H9 (cell line): ENCODE measurements at regions not wholly inside any gene's neighbourhood (a gene's known extent, or its start where the extent isn't known, plus 50 kb on each side); places are given as distances from the start of the nearest gene placed in this dataset.

Experiments used
- DNase-seq: peaks from one replicate; pipeline ENCODE4 v3.0.0-alpha.2; 2017
- H2AFZ ChIP-seq: one replicate; pipeline ENCODE4 v1.6.1; 2013; ENCODE audit warnings: mild to moderate bottlenecking, low read length, control low read depth, moderate library complexity
- H2AK5ac ChIP-seq: 2 replicates; pipeline ENCODE4 v1.6.1; 2013; ENCODE audit warnings: low read length, control low read depth, mixed read lengths; ENCODE audit not compliant: insufficient read length
- H2BK120ac ChIP-seq: one replicate; pipeline ENCODE4 v1.6.1; 2013; ENCODE audit warnings: low read depth, mild to moderate bottlenecking, low read length, control low read depth, inconsistent platforms; ENCODE audit not compliant: poor library complexity, severe bottlenecking
- H2BK12ac ChIP-seq: 2 replicates; pipeline ENCODE4 v1.6.1; 2013; ENCODE audit warnings: low read length, control low read depth, mixed read lengths, low read depth; ENCODE audit not compliant: insufficient read length
- H2BK15ac ChIP-seq: 2 replicates; pipeline ENCODE4 v1.6.1; 2013; ENCODE audit warnings: low read depth, low read length, control low read depth
- H2BK20ac ChIP-seq: one replicate; pipeline ENCODE4 v1.6.1; 2013; ENCODE audit warnings: low read depth, mild to moderate bottlenecking, low read length, control low read depth, inconsistent platforms; ENCODE audit not compliant: poor library complexity, severe bottlenecking
- H2BK5ac ChIP-seq: 2 replicates; pipeline ENCODE4 v1.6.1; 2013; ENCODE audit warnings: low read length, control low read depth, mixed read lengths; ENCODE audit not compliant: insufficient read length
- H3K14ac ChIP-seq: 2 replicates; pipeline ENCODE4 v1.6.1; 2013; ENCODE audit warnings: low read length, control low read depth; ENCODE audit not compliant: insufficient read depth
- H3K18ac ChIP-seq: 2 replicates; pipeline ENCODE4 v1.6.1; 2013; ENCODE audit warnings: low read depth, mild to moderate bottlenecking, mixed read lengths, low read length, control low read depth; ENCODE audit not compliant: insufficient read length
- H3K23ac ChIP-seq: 2 replicates; pipeline ENCODE4 v1.6.1; 2013; ENCODE audit warnings: low read length, control low read depth, mixed read lengths, low read depth; ENCODE audit not compliant: insufficient read length
- H3K23me2 ChIP-seq: 2 replicates; pipeline ENCODE4 v1.6.1; 2013; ENCODE audit warnings: low read depth, mild to moderate bottlenecking, mixed read lengths, low read length, control low read depth; ENCODE audit not compliant: insufficient read length, poor library complexity, severe bottlenecking
- H3K27ac ChIP-seq: 2 replicates; pipeline ENCODE4 v1.5.1; 2013; ENCODE audit warnings: low read length, control low read depth, mixed read lengths, low read depth; ENCODE audit not compliant: insufficient read length
- H3K27me3 ChIP-seq: 2 replicates; pipeline ENCODE4 v1.6.1; 2013; ENCODE audit warnings: low read length, control low read depth, inconsistent platforms; ENCODE audit not compliant: insufficient read depth
- H3K4ac ChIP-seq: 2 replicates; pipeline ENCODE4 v1.6.1; 2013; ENCODE audit warnings: low read depth, mild to moderate bottlenecking, control low read depth, inconsistent platforms, low read length, moderate library complexity
- H3K4me1 ChIP-seq: 2 replicates; pipeline ENCODE4 v1.6.1; 2013; ENCODE audit warnings: low read length, control low read depth, inconsistent platforms; ENCODE audit not compliant: insufficient read depth
- H3K4me2 ChIP-seq: 2 replicates; pipeline ENCODE4 v1.6.1; 2013; ENCODE audit warnings: low read length, control low read depth, mixed read lengths; ENCODE audit not compliant: insufficient read length, insufficient read depth
- H3K56ac ChIP-seq: 2 replicates; pipeline ENCODE4 v1.6.1; 2013; ENCODE audit warnings: low read depth, mild to moderate bottlenecking, mixed read lengths, low read length, control low read depth; ENCODE audit not compliant: insufficient read length
- H3K79me1 ChIP-seq: 2 replicates; pipeline ENCODE4 v1.6.1; 2013; ENCODE audit warnings: low read depth, mild to moderate bottlenecking, moderate library complexity, low read length, control low read depth, inconsistent platforms; ENCODE audit not compliant: insufficient read depth, poor library complexity, severe bottlenecking
- H3K79me2 ChIP-seq: 2 replicates; pipeline ENCODE4 v1.6.1; 2013; ENCODE audit warnings: low read length, control low read depth, inconsistent platforms; ENCODE audit not compliant: insufficient read depth
- H3K9ac ChIP-seq: 2 replicates; pipeline ENCODE4 v1.6.1; 2013; ENCODE audit warnings: low read length, control low read depth, mixed read lengths; ENCODE audit not compliant: insufficient read length; ENCODE audit errors: extremely low read depth
- H3K9me3 ChIP-seq: one replicate; pipeline ENCODE4 v1.6.1; 2013; ENCODE audit warnings: low read depth, low read length, inconsistent platforms; ENCODE audit not compliant: control insufficient read depth
- H3T11ph ChIP-seq: one replicate; pipeline ENCODE4 v1.6.1; 2013; ENCODE audit warnings: mild to moderate bottlenecking, low read length, control low read depth, inconsistent platforms
- H4K20me1 ChIP-seq: one replicate; pipeline ENCODE4 v1.6.1; 2013; ENCODE audit not compliant: control insufficient read depth, insufficient read length, insufficient read depth
- H4K5ac ChIP-seq: 2 replicates; pipeline ENCODE4 v1.6.1; 2013; ENCODE audit warnings: low read depth, mild to moderate bottlenecking, mixed read lengths, low read length, control low read depth; ENCODE audit not compliant: insufficient read length
- H4K8ac ChIP-seq: replicated peaks from 2 replicates; pipeline ENCODE4 v1.6.1; 2013; ENCODE audit warnings: low read length, control low read depth, mixed read lengths, low read depth; ENCODE audit not compliant: insufficient read length
- H4K91ac ChIP-seq: 2 replicates; pipeline ENCODE4 v1.6.1; 2013; ENCODE audit warnings: low read depth, mild to moderate bottlenecking, moderate library complexity, mixed read lengths, low read length, control low read depth; ENCODE audit not compliant: insufficient read length
- H3K27ac Mint-ChIP-seq, 3 experiments: 2 replicates in 2 of 3; 3 replicates in 1 of 3; pipeline ENCODE4 v1.8.0; 2020 to 2021; ENCODE audit warnings: mixed read lengths in 3 of 3, mild to moderate bottlenecking in 1 of 3, moderate library complexity in 1 of 3
- H3K27me3 Mint-ChIP-seq: 2 replicates; pipeline ENCODE4 v1.8.0; 2021; ENCODE audit warnings: low read depth, mild to moderate bottlenecking, moderate library complexity, mixed read lengths
- H3K36me3 Mint-ChIP-seq, 3 experiments: 2 replicates in 2 of 3; 3 replicates in 1 of 3; pipeline ENCODE4 v1.8.0; 2020 to 2021; ENCODE audit warnings: low read depth in 3 of 3, mixed read lengths in 3 of 3; ENCODE audit not compliant: insufficient read depth in 1 of 3
- H3K4me1 Mint-ChIP-seq, 2 experiments: 2 replicates each; pipeline ENCODE4 v1.8.0; 2020; ENCODE audit warnings: mixed read lengths in 2 of 2
- H3K4me3 Mint-ChIP-seq, 2 experiments: 2 replicates in 1 of 2; 3 replicates in 1 of 2; pipeline ENCODE4 v1.8.0; 2020 to 2021; ENCODE audit warnings: mild to moderate bottlenecking in 2 of 2, mixed read lengths in 2 of 2, moderate library complexity in 1 of 2
- H3K9me3 Mint-ChIP-seq, 2 experiments: 2 replicates in 1 of 2; 3 replicates in 1 of 2; pipeline ENCODE4 v1.8.0; 2020; ENCODE audit warnings: mild to moderate bottlenecking in 2 of 2, mixed read lengths in 2 of 2, moderate library complexity in 1 of 2
- CTCF ChIP-seq: fragments of 200-600 bp; sonication (generic); conservative IDR thresholded peaks from 3 replicates; pipeline ENCODE4 v1.8.0; 2021; ENCODE audit warnings: antibody characterized with exemption, mild to moderate bottlenecking
- WGBS: extraction: QIAGEN DNeasy Blood & Tissue Kit; methylation state at CpG from one replicate; pipeline ENCODE4 v1.1.7; 2013; ENCODE audit warnings: missing lambda C conversion rate, low lambda C conversion rate, mixed read lengths; ENCODE audit not compliant: insufficient read length; ENCODE audit errors: extremely low coverage; 5-methylcytosine and 5-hydroxymethylcytosine counted together

- Histone ChIP-seq H3K4ac (no peak overlapping the region), H2BK20ac (no peak overlapping the region), H3T11ph (no peak overlapping the region), H3K56ac (no peak overlapping the region), H3K23me2 (no peaks in the 10 kb centered on the region), H2BK12ac (no peak overlapping the region), H3K18ac (no peak overlapping the region), H2BK5ac (no peak overlapping the region), H4K91ac (no peak overlapping the region), H3K14ac (no peak overlapping the region), H3K23ac (no peak overlapping the region), H3K27me3 (no peaks in the 10 kb centered on the region), H2AK5ac (no peak overlapping the region), H4K5ac (no peak overlapping the region), H2AFZ (no peak overlapping the region), H3K27ac (no peak overlapping the region), H2BK120ac (no peak overlapping the region), H2BK15ac (no peak overlapping the region), H4K20me1 (no peaks in the 10 kb centered on the region), H3K79me2 (no peaks in the 10 kb centered on the region), H3K4me2 (no peak overlapping the region), H3K9ac (no peak overlapping the region), H3K79me1 (no peaks in the 10 kb centered on the region), H3K4me1 (no peaks in the 10 kb centered on the region), H3K9me3 (no peaks in the 10 kb centered on the region), H4K8ac (no peak overlapping the region)
- no CpG with 5 or more reads among the region's 3 CpGs for WGBS
- H3K9me3 Mint-ChIP-seq = no peaks in the 10 kb centered on the region
- no peak overlapping the region for H3K27ac Mint-ChIP-seq
- H3K4me1 Mint-ChIP-seq = peaks cover 3 to 14% of the 10 kb centered on the region in 2 experiments
- no peak for DNase-seq
- H3K4me3 Mint-ChIP-seq = no peak overlapping the region
- no peaks in the 10 kb centered on the region for H3K27me3 Mint-ChIP-seq
- no peaks in the 10 kb centered on the region for H3K36me3 Mint-ChIP-seq
- TF ChIP-seq CTCF = no peak
Measured at GRCh38 chr18:43392168-43392567, 114.9 kb upstream of the SYT4 start.
